NB4 (cell line): ENCODE measurements at regions not wholly inside any gene's neighbourhood (a gene's known extent, or its start where the extent isn't known, plus 50 kb on each side); places are given as distances from the start of the nearest gene placed in this dataset.

ENCODE experiments used
- CTCF ChIP-seq: IDR thresholded peaks from one replicate; pipeline ENCODE4 v1.5.1; 2012; ENCODE audit warnings: low read depth, low read length
- MYC ChIP-seq: IDR thresholded peaks from 2 replicates; pipeline ENCODE4 v1.6.1; 2011; ENCODE audit warnings: low read depth, low read length
- POLR2A ChIP-seq: IDR thresholded peaks from 2 replicates; pipeline ENCODE4 v1.6.1; 2011; ENCODE audit warnings: mild to moderate bottlenecking; ENCODE audit not compliant: insufficient read length; ENCODE audit errors: extremely low read depth

GRCh38 chr1:199184180-199184579, 545.3 kb downstream of the PTPRC start:
- TF ChIP-seq CTCF (no peak), MYC (no peak), POLR2A (no peak)
